H1 (cell line): ENCODE measurements at regions not wholly inside any gene's neighbourhood (a gene's known extent, or its start where the extent isn't known, plus 50 kb on each side); places are given as distances from the start of the nearest gene placed in this dataset.

Experiments used
- CTCF ChIA-PET: fragments of 300-600 bp; sonication (Branson Sonifier 250); formaldehyde crosslinking; loops from one replicate; lab custom pipeline; 2021; ENCODE audit not compliant: partially characterized antibody; lab: Charles Lee
- POLR2A ChIA-PET: fragments of 300-600 bp; sonication (Branson Sonifier 250); formaldehyde crosslinking; loops from one replicate; lab custom pipeline; 2021; ENCODE audit warnings: inconsistent platforms; ENCODE audit not compliant: partially characterized antibody; lab: Charles Lee
- DNase-seq, 2 experiments: peaks; one replicate each; pipeline versions ENCODE4 v3.0.0 to v3.0.0-alpha.2; 2010 to 2022; ENCODE audit warnings: low spot score in 2 of 2, low read depth in 1 of 2, mixed read lengths in 1 of 2
- FAIRE-seq: peaks from 2 replicates; lab custom pipeline; 2011; peaks lifted over from hg19 to GRCh38; lab: Jason Lieb, UNC
- H2AFZ ChIP-seq: 2 replicates; pipeline ENCODE4 v1.8.1; 2012; ENCODE audit warnings: low read length, inconsistent platforms
- H2AK5ac ChIP-seq: 2 replicates; pipeline ENCODE4 v1.6.1; 2013; ENCODE audit warnings: low read depth, low read length
- H2BK120ac ChIP-seq: replicated peaks from 2 replicates; pipeline ENCODE3; 2013; ENCODE audit warnings: low read depth, low read length, inconsistent platforms
- H2BK12ac ChIP-seq: 2 replicates; pipeline ENCODE4 v1.6.1; 2013; ENCODE audit warnings: low read depth, low read length
- H2BK15ac ChIP-seq: 2 replicates; pipeline ENCODE4 v1.6.1; 2013; ENCODE audit warnings: low read length
- H2BK20ac ChIP-seq: 2 replicates; pipeline ENCODE4 v1.6.1; 2013; ENCODE audit warnings: low read length
- H2BK5ac ChIP-seq: 2 replicates; pipeline ENCODE4 v1.6.1; 2013; ENCODE audit warnings: low read depth, low read length
- H3K14ac ChIP-seq: 2 replicates; pipeline ENCODE4 v1.6.1; 2013; ENCODE audit warnings: inconsistent platforms; ENCODE audit not compliant: insufficient read length
- H3K18ac ChIP-seq: 2 replicates; pipeline ENCODE4 v1.6.1; 2013; ENCODE audit warnings: low read length; ENCODE audit errors: extremely low read depth
- H3K23ac ChIP-seq: 2 replicates; pipeline ENCODE4 v1.6.1; 2013; ENCODE audit warnings: inconsistent platforms; ENCODE audit not compliant: insufficient read length
- H3K23me2 ChIP-seq: 2 replicates; pipeline ENCODE4 v1.6.1; 2013; ENCODE audit warnings: low read depth, low read length
- H3K27ac ChIP-seq: 2 replicates; pipeline ENCODE4 v1.6.1; 2011; ENCODE audit warnings: low read depth, low read length, inconsistent platforms
- H3K27me3 ChIP-seq, 4 experiments: replicated peaks in 1 of 4; 1 replicate in 1 of 4; 2 replicates in 3 of 4; pipeline versions ENCODE4 v1.6.1 to v1.8.1; 2011 to 2013; ENCODE audit warnings: low read length in 3 of 4, mild to moderate bottlenecking in 3 of 4, inconsistent platforms in 2 of 4, mixed read lengths in 2 of 4, moderate library complexity in 1 of 4; ENCODE audit not compliant: control insufficient read depth in 3 of 4, insufficient read depth in 3 of 4; ENCODE audit errors: extremely low read depth in 1 of 4
- H3K36me3 ChIP-seq, 4 experiments: 2 replicates each; pipeline versions ENCODE4 v1.6.1 to v1.8.1; 2011 to 2013; ENCODE audit warnings: mild to moderate bottlenecking in 4 of 4, low read length in 3 of 4, moderate library complexity in 2 of 4, control low read depth in 1 of 4, inconsistent platforms in 1 of 4; ENCODE audit not compliant: insufficient read depth in 4 of 4, control insufficient read depth in 2 of 4
- H3K4ac ChIP-seq: replicated peaks from 2 replicates; pipeline ENCODE3; 2013; ENCODE audit warnings: low read length, low read depth, mixed read lengths, inconsistent platforms; ENCODE audit not compliant: insufficient read length
- H3K4me1 ChIP-seq, 4 experiments: replicated peaks in 1 of 4; 1 replicate in 1 of 4; 2 replicates in 3 of 4; pipeline versions ENCODE4 v1.6.1 to v1.8.1; 2011 to 2013; ENCODE audit warnings: low read length in 3 of 4, inconsistent platforms in 2 of 4, mixed read lengths in 1 of 4; ENCODE audit not compliant: insufficient read depth in 4 of 4, control insufficient read depth in 3 of 4
- H3K4me2 ChIP-seq, 2 experiments: 2 replicates each; pipeline versions ENCODE4 v1.6.1 to v1.8.1; 2011 to 2013; ENCODE audit warnings: low read depth in 2 of 2, low read length in 2 of 2, control low read depth in 1 of 2, inconsistent platforms in 1 of 2, mild to moderate bottlenecking in 1 of 2; ENCODE audit not compliant: insufficient read depth in 1 of 2
- H3K4me3 ChIP-seq, 4 experiments: fragments of 200-600, 300-600 bp in 1 of 4; sonication (generic), shearing (Covaris generic), sonication (Bioruptor Twin) in 1 of 4; 2 replicates each; pipeline versions ENCODE4 v1.5.1 to v1.8.1; 2011 to 2016; ENCODE audit warnings: low read length in 4 of 4, low read depth in 3 of 4, control low read depth in 2 of 4, inconsistent platforms in 2 of 4, mild to moderate bottlenecking in 2 of 4, mixed read lengths in 1 of 4, moderate library complexity in 1 of 4; ENCODE audit not compliant: insufficient read depth in 2 of 4; ENCODE audit errors: extremely low read depth in 1 of 4
- H3K56ac ChIP-seq: replicated peaks from 2 replicates; pipeline ENCODE3; 2013; ENCODE audit warnings: low read depth, mild to moderate bottlenecking, mixed read lengths, low read length, inconsistent platforms; ENCODE audit not compliant: insufficient read length
- H3K79me1 ChIP-seq: 2 replicates; pipeline ENCODE4 v1.6.1; 2013; ENCODE audit warnings: low read depth, low read length, control low read depth
- H3K79me2 ChIP-seq, 2 experiments: 2 replicates each; pipeline versions ENCODE4 v1.6.1 to v1.8.1; 2012 to 2013; ENCODE audit warnings: low read length in 2 of 2, mild to moderate bottlenecking in 2 of 2, inconsistent platforms in 1 of 2; ENCODE audit not compliant: insufficient read depth in 2 of 2, control insufficient read depth in 1 of 2
- H3K9ac ChIP-seq, 4 experiments: replicated peaks in 1 of 4; 1 replicate in 1 of 4; 2 replicates in 3 of 4; pipeline versions ENCODE4 v1.6.1 to v1.8.1; 2011 to 2013; ENCODE audit warnings: low read depth in 3 of 4, low read length in 3 of 4, control low read depth in 2 of 4, mild to moderate bottlenecking in 2 of 4, moderate library complexity in 2 of 4, inconsistent platforms in 1 of 4; ENCODE audit errors: extremely low read depth in 1 of 4
- H3K9me3 ChIP-seq, 2 experiments: 2 replicates each; pipeline versions ENCODE4 v1.6.1 to v1.8.1; 2012 to 2013; ENCODE audit warnings: mild to moderate bottlenecking in 2 of 2, moderate library complexity in 2 of 2, control low read depth in 1 of 2, inconsistent platforms in 1 of 2, low read depth in 1 of 2, low read length in 1 of 2, mixed read lengths in 1 of 2; ENCODE audit not compliant: insufficient read depth in 2 of 2
- H4K20me1 ChIP-seq, 2 experiments: replicated peaks in 1 of 2; 2 replicates each; pipeline versions ENCODE3 to v1.8.1; 2011 to 2013; ENCODE audit warnings: inconsistent platforms in 2 of 2, low read length in 2 of 2, mild to moderate bottlenecking in 1 of 2; ENCODE audit not compliant: insufficient read depth in 2 of 2, control insufficient read depth in 1 of 2
- H4K5ac ChIP-seq: 2 replicates; pipeline ENCODE4 v1.6.1; 2013; ENCODE audit warnings: low read length, low read depth, mixed read lengths, inconsistent platforms; ENCODE audit not compliant: insufficient read length
- H4K8ac ChIP-seq: 2 replicates; pipeline ENCODE4 v1.8.0; 2013; ENCODE audit warnings: mild to moderate bottlenecking, moderate library complexity, low read length, inconsistent platforms; ENCODE audit not compliant: insufficient read depth; ENCODE audit errors: extremely low read depth
- H4K91ac ChIP-seq: replicated peaks from 2 replicates; pipeline ENCODE3; 2013; ENCODE audit warnings: low read length, mixed read lengths, inconsistent platforms; ENCODE audit not compliant: insufficient read length
- CEBPB ChIP-seq: IDR thresholded peaks from 2 replicates; pipeline ENCODE4 v1.6.1; 2012; ENCODE audit warnings: low read depth, low read length
- CREB1 ChIP-seq: IDR thresholded peaks from 2 replicates; pipeline ENCODE4 v1.6.1; 2012; ENCODE audit warnings: inconsistent platforms
- GTF2F1 ChIP-seq: IDR thresholded peaks from 2 replicates; pipeline ENCODE4 v1.6.1; 2012; ENCODE audit warnings: low read depth, low read length, improper control_type of control experiment, borderline replicate concordance
- KDM1A ChIP-seq: fragments of 200-600, 300-600 bp; sonication (generic); IDR thresholded peaks from 2 replicates; pipeline ENCODE4 v1.7.1; 2016; ENCODE audit warnings: mild to moderate bottlenecking, low read length, borderline replicate concordance
- NRF1 ChIP-seq: IDR thresholded peaks from 2 replicates; pipeline ENCODE4 v1.6.1; 2011; ENCODE audit warnings: mild to moderate bottlenecking, low read depth, low read length, improper control_type of control experiment
- POLR2AphosphoS5 ChIP-seq: IDR thresholded peaks from 2 replicates; pipeline ENCODE4 v1.6.1; 2011; ENCODE audit warnings: low read depth, low read length
- RBBP5 ChIP-seq: IDR thresholded peaks from 2 replicates; pipeline ENCODE4 v1.7.1; 2012; ENCODE audit warnings: low read depth, mild to moderate bottlenecking, inconsistent platforms, low read length, moderate library complexity, borderline replicate concordance
- RNF2 ChIP-seq: fragments of 200-900, 300-1000 bp; sonication (generic); IDR thresholded peaks from 2 replicates; pipeline ENCODE4 v1.7.1; 2016; ENCODE audit warnings: borderline replicate concordance, low read depth, mild to moderate bottlenecking, antibody characterized with exemption, low read length; ENCODE audit not compliant: poor library complexity, severe bottlenecking; ENCODE audit errors: missing control alignments
- SAP30 ChIP-seq: fragments of 300-600 bp; sonication (generic); IDR thresholded peaks from 2 replicates; pipeline ENCODE4 v1.7.1; 2012; ENCODE audit warnings: low read length, moderate library complexity, mild to moderate bottlenecking, inconsistent platforms; ENCODE audit not compliant: insufficient read depth, insufficient replicate concordance
- SIX5 ChIP-seq: IDR thresholded peaks from 2 replicates; pipeline ENCODE4 v1.6.1; 2011; ENCODE audit warnings: mild to moderate bottlenecking, low read depth, low read length
- TAF7 ChIP-seq: optimal IDR thresholded peaks from 2 replicates; pipeline ENCODE3; 2011; ENCODE audit warnings: low read depth, mild to moderate bottlenecking, inconsistent platforms, low read length, moderate library complexity, borderline replicate concordance
- TCF12 ChIP-seq: IDR thresholded peaks from 2 replicates; pipeline ENCODE4 v1.6.1; 2011; ENCODE audit warnings: low read depth, mild to moderate bottlenecking, low read length
- USF2 ChIP-seq: IDR thresholded peaks from 2 replicates; pipeline ENCODE4 v1.6.1; 2011; ENCODE audit warnings: low read length, improper control_type of control experiment
- ZNF274 ChIP-seq: IDR thresholded peaks from 2 replicates; pipeline ENCODE4 v1.7.0; 2012; ENCODE audit warnings: low read length, borderline replicate concordance; ENCODE audit errors: extremely low read depth
- WGBS, 2 experiments: shearing (Covaris generic) in 1 of 2; methylation state at CpG; one replicate each; pipeline versions ENCODE4 v1.1.6 to v1.1.7; 2013 to 2015; ENCODE audit warnings: low lambda C conversion rate in 2 of 2, mixed read lengths in 2 of 2, inconsistent platforms in 1 of 2, low coverage in 1 of 2, missing lambda C conversion rate in 1 of 2; ENCODE audit not compliant: insufficient replicate concordance in 2 of 2, insufficient coverage in 1 of 2, insufficient read length in 1 of 2; ENCODE audit errors: extremely low coverage in 1 of 2, missing lambda C conversion rate in 1 of 2; 5-methylcytosine and 5-hydroxymethylcytosine counted together

GRCh38 chr5:170173647-170174046, 59.1 kb upstream of the C5orf58 start:
- POLR2A ChIA-PET: interaction anchor here (1.0 kb wide), 1 partner anchor 10 kb away, joined by 3 read pairs; no protein-coding TSS in a partner anchor
- H3K4me1 ChIP-seq: no peaks in the 10 kb centered on the region
- H3K4ac ChIP-seq: no peak overlapping the region
- H2BK5ac ChIP-seq: no peak overlapping the region
- H2BK120ac ChIP-seq: no peak overlapping the region
- no peaks in the 10 kb centered on the region for H3K79me2 ChIP-seq
- H4K8ac ChIP-seq: no peak overlapping the region
- H2AK5ac ChIP-seq: no peak overlapping the region
- no peak overlapping the region for H3K4me2 ChIP-seq
- H2BK20ac ChIP-seq: no peak overlapping the region
- no peaks in the 10 kb centered on the region for H3K36me3 ChIP-seq
- H2BK12ac ChIP-seq: no peak overlapping the region
- H4K91ac ChIP-seq: no peak overlapping the region
- no peak overlapping the region for H2BK15ac ChIP-seq
- no peak overlapping the region for H3K18ac ChIP-seq
- 71% methylated on average over 5 of the region's 5 CpGs; no CpG with 5 or more reads in 1 of the 2 experiments for WGBS, 2 experiments
- DNase-seq: no peak
- H4K20me1 ChIP-seq: no peaks in the 10 kb centered on the region
- no peak overlapping the region for H3K9ac ChIP-seq
- no peak for TF ChIP-seq CEBPB
- TF ChIP-seq TAF7: no peak
- TF ChIP-seq TCF12: no peak
- no peak for TF ChIP-seq RNF2
- TF ChIP-seq RBBP5: no peak
- no peak for TF ChIP-seq NRF1
- no peak for TF ChIP-seq SAP30
- no peak for TF ChIP-seq KDM1A
- no peak for TF ChIP-seq USF2
- no peak for TF ChIP-seq GTF2F1
- no peak for TF ChIP-seq CREB1
- no peak for TF ChIP-seq SIX5
- TF ChIP-seq POLR2AphosphoS5: no peak
- TF ChIP-seq ZNF274: no peak
- no peaks in the 10 kb centered on the region for H3K9me3 ChIP-seq
- H4K5ac ChIP-seq: no peak overlapping the region
- H3K23me2 ChIP-seq: no peaks in the 10 kb centered on the region
- H3K14ac ChIP-seq: no peak overlapping the region
- H3K56ac ChIP-seq: no peak overlapping the region
- no peak for FAIRE-seq
- no peak overlapping the region for H3K27ac ChIP-seq
- no peak overlapping the region for H3K4me3 ChIP-seq
- CTCF ChIA-PET: interaction anchor here (1.0 to 3.7 kb wide), 10 partner anchors 8 to 103 kb away, joined by 3 to 42 read pairs (median 4); no protein-coding TSS in a partner anchor
- no peaks in the 10 kb centered on the region for H3K27me3 ChIP-seq
- H3K79me1 ChIP-seq: no peaks in the 10 kb centered on the region
- H2AFZ ChIP-seq: no peak overlapping the region
- no peak overlapping the region for H3K23ac ChIP-seq
